Psoas muscle (tissue), 7 donors: ENCODE measurements at regions not wholly inside any gene's neighbourhood (a gene's known extent, or its start where the extent isn't known, plus 50 kb on each side); places are given as distances from the start of the nearest gene placed in this dataset.

Experiments
- ATAC-seq, 4 donors: fragments of 200-7000 bp; cut with Tn5 transposase; one replicate each; pipeline ENCODE4 v1.9.1; 2020; ENCODE audit warnings: moderate library complexity in 3 of 4, mild to moderate bottlenecking in 2 of 4
- DNase-seq, 2 donors: peaks; one replicate each; pipeline ENCODE4 v3.0.0-alpha.2; 2020
- H3K27ac ChIP-seq: fragments of 200-600 bp; one replicate; pipeline ENCODE4 v1.8.0; 2022
- H3K27me3 ChIP-seq, 3 donors: fragments of 200-600 bp in 1 of 3; one replicate each; pipeline versions ENCODE4 v1.6.1 to v1.8.0; 2013 to 2022; ENCODE audit warnings: low read length in 2 of 3, mild to moderate bottlenecking in 2 of 3, moderate library complexity in 1 of 3; ENCODE audit not compliant: insufficient read depth in 3 of 3
- H3K36me3 ChIP-seq, 2 donors: fragments of 200-600 bp in 1 of 2; one replicate each; pipeline versions ENCODE4 v1.6.1 to v1.8.0; 2013 to 2022; ENCODE audit warnings: low read depth in 1 of 2, mild to moderate bottlenecking in 1 of 2, moderate library complexity in 1 of 2; ENCODE audit not compliant: insufficient read depth in 1 of 2
- H3K4me1 ChIP-seq: fragments of 200-600 bp; one replicate; pipeline ENCODE4 v1.8.0; 2022
- H3K4me3 ChIP-seq: fragments of 200-600 bp; one replicate; pipeline ENCODE4 v1.8.0; 2022; ENCODE audit warnings: mild to moderate bottlenecking
- H3K9me3 ChIP-seq: fragments of 200-600 bp; one replicate; pipeline ENCODE4 v1.8.0; 2022
- CTCF ChIP-seq: fragments of 200-600 bp; IDR thresholded peaks from one replicate; pipeline ENCODE4 v1.8.0; 2022; ENCODE audit warnings: antibody characterized with exemption
- WGBS, 3 donors: extraction: QIAGEN DNeasy Blood & Tissue Kit; methylation state at CpG; one replicate each; pipeline versions ENCODE4 v1.1.6 to v1.1.7; 2013; 5-methylcytosine and 5-hydroxymethylcytosine counted together
- intact Hi-C, 2 donors: fragments of 100-400 bp; cut with DNase I; formaldehyde crosslinking; loops; one replicate each; pipeline versions ENCODE4 v1.11.0 to v1.14.2; 2022
- donor health status: healthy with polysubstance abuse.
- donor health status: DM: no; HTN: no; CAD: no; lungs with moderate emphysema.
- donor health status: Bipolar disorder and iron deficiency.
- donor health status: healthy.
- donor health status: DM: yes; HTN: yes; CAD: no.
- donor health status: DM: no; HTN: no; CAD: no.
- donor health status: DM: yes; HTN: yes; CAD: no.

- H3K4me1 ChIP-seq = no peaks in the 10 kb centered on the region
- intact Hi-C loops = no loop called here
- no peaks in the 10 kb centered on the region for H3K27me3 ChIP-seq
- no peak overlapping the region for H3K27ac ChIP-seq
- ATAC-seq = no peak
- H3K36me3 ChIP-seq = no peaks in the 10 kb centered on the region
- peaks cover 7% of the 10 kb centered on the region for H3K9me3 ChIP-seq
- no peak for DNase-seq
- TF ChIP-seq CTCF = no peak
- H3K4me3 ChIP-seq = no peak overlapping the region
- 75 to 94% (median 88%) methylated on average over 2 of the region's 2 CpGs for WGBS, 3 donors
Observed at GRCh38 chr5:67333171-67333570, 136.6 kb upstream of the CD180 start.

- H3K4me3 ChIP-seq = no peak overlapping the region
- peaks cover 7% of the 10 kb centered on the region for H3K9me3 ChIP-seq
- ATAC-seq (no peak), DNase-seq (no peak)
- no peaks in the 10 kb centered on the region for H3K4me1 ChIP-seq
- H3K36me3 ChIP-seq = no peaks in the 10 kb centered on the region
- intact Hi-C loops = no loop called here
- no peaks in the 10 kb centered on the region for H3K27me3 ChIP-seq
- H3K27ac ChIP-seq = no peak overlapping the region
- WGBS, 3 donors = 80 to 86% (median 84%) methylated on average over 4 of the region's 4 CpGs
- TF ChIP-seq CTCF = no peak
Observed at GRCh38 chr5:67331296-67331925, 134.8 kb upstream of the CD180 start.

- Histone ChIP-seq H3K4me3 (no peak overlapping the region), H3K9me3 (no peaks in the 10 kb centered on the region), H3K36me3 (no peaks in the 10 kb centered on the region), H3K27ac (no peak overlapping the region), H3K27me3 (no peaks in the 10 kb centered on the region), H3K4me1 (no peaks in the 10 kb centered on the region)
- TF ChIP-seq CTCF = no peak
- WGBS, 3 donors = 98 to 99% (median 99%) methylated on average over 3 of the region's 3 CpGs
- intact Hi-C loops = no loop called here
- DNase-seq = no peak
- ATAC-seq = no peak
Observed at GRCh38 chr5:67319935-67320725, 123.5 kb upstream of the CD180 start.

- DNase-seq (no peak), ATAC-seq (no peak)
- Histone ChIP-seq H3K4me1 (no peaks in the 10 kb centered on the region), H3K27ac (no peak overlapping the region), H3K36me3 (no peaks in the 10 kb centered on the region), H3K9me3 (no peaks in the 10 kb centered on the region), H3K4me3 (no peak overlapping the region), H3K27me3 (no peaks in the 10 kb centered on the region)
- 91 to 97% (median 92%) methylated on average over 14 to 15 of the region's 15 CpGs for WGBS, 3 donors
- TF ChIP-seq CTCF = no peak
- intact Hi-C loops = no loop called here
Observed at GRCh38 chr5:67318746-67319145, 122.1 kb upstream of the CD180 start.
